ENCODE measurements at regions not wholly inside any gene's neighbourhood (a gene's known extent, or its start where the extent isn't known, plus 50 kb on each side); places are given as distances from the start of the nearest gene placed in this dataset.

- H3K4me3 ChIP-seq, result no peak overlapping the region
- H3K79me2 ChIP-seq (ENCODE audit: control insufficient read depth, insufficient read depth, low read length), result no peaks in the 10 kb centered on the region
- FAIRE-seq (no peak), ATAC-seq (no peak), DNase-seq (ENCODE audit: low read depth, low spot score) (no peak)
- in situ Hi-C loops (cut with MboI) (no loop called here), intact Hi-C loops (cut with micrococcal nuclease; ENCODE audit: unreplicated experiment) (no loop called here)
- POLR2A ChIA-PET, result no interaction called here
- H3K36me3 ChIP-seq (ENCODE audit: control insufficient read depth in 2 of 2, insufficient read depth in 2 of 2, low read length in 1 of 2), result no peaks in the 10 kb centered on the region
- H3K9ac ChIP-seq (ENCODE audit: control insufficient read depth, insufficient read depth, low read length), result no peak overlapping the region
- H3K9me3 ChIP-seq (replicated peaks; ENCODE audit: control insufficient read depth, insufficient read depth, low read length), result no peaks in the 10 kb centered on the region
- 100% methylated on average over 1 of the region's 1 CpG for WGBS (ENCODE audit: insufficient coverage, insufficient replicate concordance, low lambda C conversion rate, missing lambda C conversion rate)
- no peaks in the 10 kb centered on the region for H3K27me3 ChIP-seq (replicated peaks in 1 of 2; ENCODE audit: control insufficient read depth in 2 of 2, insufficient read depth in 2 of 2, low read length in 1 of 2)
- H3K4me1 ChIP-seq (ENCODE audit: control insufficient read depth, insufficient read depth, low read length), result peaks cover 4% of the 10 kb centered on the region; the same call in 1 of the 2 replicates
- SMC1A ChIA-PET (ENCODE audit: uncharacterized antibody, unreplicated experiment), result no interaction called here
- H3K4me2 ChIP-seq (ENCODE audit: control insufficient read depth, insufficient read depth), result no peak overlapping the region
- BruUV-seq (replicated peaks), result no TSS peak
- H2AFZ ChIP-seq (ENCODE audit: control insufficient read depth, low read depth, low read length), result no peak overlapping the region
- CTCF ChIA-PET, result no interaction called here
- RAD21 ChIA-PET (ENCODE audit: unreplicated experiment), result no interaction called here
- no peak overlapping the region for H3K27ac ChIP-seq (ENCODE audit: control insufficient read depth, insufficient read depth)
- no peaks in the 10 kb centered on the region for H4K20me1 ChIP-seq (ENCODE audit: control insufficient read depth, insufficient read depth)
- TF ChIP-seq ZBTB11 (CRISPR knock-in tag; IDR thresholded peaks at IDR 0.05) (no peak), ELK1 (IDR thresholded peaks at IDR 0.05; ENCODE audit: low read depth, low read length) (no peak), MTA2 (IDR thresholded peaks at IDR 0.05; ENCODE audit: low read depth) (no peak), CREB1 (IDR thresholded peaks at IDR 0.05; ENCODE audit: low read depth) (no peak), HDGF (IDR thresholded peaks at IDR 0.05) (no peak), TCF7 (IDR thresholded peaks at IDR 0.05; ENCODE audit: borderline replicate concordance) (no peak), ZSCAN29 (IDR thresholded peaks at IDR 0.05) (no peak), NFXL1 (IDR thresholded peaks at IDR 0.05; ENCODE audit: borderline replicate concordance) (no peak), TARDBP (IDR thresholded peaks at IDR 0.05; ENCODE audit: borderline replicate concordance) (no peak), FOS (IDR thresholded peaks at IDR 0.05; ENCODE audit: borderline replicate concordance, extremely low read depth, insufficient read length) (no peak), ZZZ3 (IDR thresholded peaks at IDR 0.05; ENCODE audit: control insufficient read depth, insufficient read length, low read depth) (no peak), RAD21 (IDR thresholded peaks at IDR 0.05; ENCODE audit: insufficient read depth, low read depth, low read length) (no peak), CBFB (IDR thresholded peaks at IDR 0.05; ENCODE audit: low read depth) (no peak), NFIC (IDR thresholded peaks at IDR 0.05; ENCODE audit: low read depth, low read length) (no peak), ZNF687 (IDR thresholded peaks at IDR 0.05) (no peak)
Measured at GRCh38 chr14:89634037-89634436, 217.0 kb upstream of the FOXN3 start.

All from GM12878 (cell line).